SK-N-SH treated with all-trans-retinoic acid at 6 μM for 48 hours (cell line): ENCODE measurements at regions not wholly inside any gene's neighbourhood (a gene's known extent, or its start where the extent isn't known, plus 50 kb on each side); places are given as distances from the start of the nearest gene placed in this dataset.

Experiments
- ATAC-seq: fragments of 200-7000 bp; cut with Tn5 transposase; 3 replicates; pipeline ENCODE4 v1.9.1; 2020; ENCODE audit warnings: mild to moderate bottlenecking, moderate library complexity
- ARNTL ChIP-seq: fragments of 450-650 bp; formaldehyde crosslinking; IDR thresholded peaks from 2 replicates; pipeline ENCODE4 v1.5.0; 2020; ENCODE audit warnings: low read depth, mild to moderate bottlenecking, moderate library complexity, borderline replicate concordance
- CREB5 ChIP-seq: fragments of 250-450 bp; sonication (Bioruptor Pico); IDR thresholded peaks from 2 replicates; pipeline ENCODE4 v1.5.1; 2020; ENCODE audit warnings: low read depth, mild to moderate bottlenecking, moderate library complexity
- CSDC2 ChIP-seq: fragments of 250-450 bp; sonication (Bioruptor Pico); IDR thresholded peaks from 2 replicates; pipeline ENCODE4 v1.5.0; 2020; ENCODE audit warnings: mild to moderate bottlenecking, moderate library complexity
- CSRNP3 ChIP-seq: fragments of 250-450 bp; sonication (Bioruptor Pico); IDR thresholded peaks from 2 replicates; pipeline ENCODE4 v1.5.1; 2021; ENCODE audit warnings: mild to moderate bottlenecking, moderate library complexity
- GLIS3 ChIP-seq: fragments of 250-450 bp; sonication (Bioruptor Pico); IDR thresholded peaks from 2 replicates; pipeline ENCODE4 v1.5.0; 2020; ENCODE audit warnings: mild to moderate bottlenecking, moderate library complexity
- ISL1 ChIP-seq: fragments of 250-450 bp; sonication (Bioruptor Pico); IDR thresholded peaks from 2 replicates; pipeline ENCODE4 v2.1.2; 2022; ENCODE audit warnings: mild to moderate bottlenecking, moderate library complexity
- OSR1 ChIP-seq: fragments of 250-450 bp; sonication (Bioruptor Pico); IDR thresholded peaks from 2 replicates; pipeline ENCODE4 v1.8.0; 2022; ENCODE audit warnings: moderate library complexity, mild to moderate bottlenecking, inconsistent platforms
- PATZ1 ChIP-seq: fragments of 250-450 bp; sonication (Bioruptor Pico); IDR thresholded peaks from 2 replicates; pipeline ENCODE4 v1.8.0; 2020; ENCODE audit warnings: mild to moderate bottlenecking, moderate library complexity, borderline replicate concordance
- POU6F1 ChIP-seq: fragments of 250-450 bp; sonication (Bioruptor Pico); IDR thresholded peaks from 2 replicates; pipeline ENCODE4 v1.8.0; 2021; ENCODE audit warnings: low read depth, mild to moderate bottlenecking, moderate library complexity, borderline replicate concordance
- PPARA ChIP-seq: fragments of 250-450 bp; sonication (Bioruptor Pico); IDR thresholded peaks from 2 replicates; pipeline ENCODE4 v1.5.0; 2020; ENCODE audit warnings: mild to moderate bottlenecking, borderline replicate concordance
- RARB ChIP-seq: fragments of 250-450 bp; sonication (Bioruptor Pico); IDR thresholded peaks from 2 replicates; pipeline ENCODE4 v1.8.0; 2021; ENCODE audit warnings: mild to moderate bottlenecking, moderate library complexity
- SNAI2 ChIP-seq: fragments of 250-450 bp; sonication (Bioruptor Pico); IDR thresholded peaks from 2 replicates; pipeline ENCODE4 v1.5.0; 2020; ENCODE audit warnings: mild to moderate bottlenecking, moderate library complexity
- TCF4 ChIP-seq: fragments of 250-450 bp; sonication (Bioruptor Pico); IDR thresholded peaks from 2 replicates; pipeline ENCODE4 v1.8.0; 2021; ENCODE audit warnings: mild to moderate bottlenecking, moderate library complexity, borderline replicate concordance
- TOX ChIP-seq: fragments of 250-450 bp; sonication (Bioruptor Pico); IDR thresholded peaks from 2 replicates; pipeline ENCODE4 v1.8.0; 2021; ENCODE audit warnings: mild to moderate bottlenecking, moderate library complexity, borderline replicate concordance
- TSHZ2 ChIP-seq: fragments of 250-450 bp; sonication (Bioruptor Pico); IDR thresholded peaks from 2 replicates; pipeline ENCODE4 v1.5.0; 2020; ENCODE audit warnings: mild to moderate bottlenecking, moderate library complexity
- ZC3H10 ChIP-seq: fragments of 250-450 bp; sonication (Bioruptor Pico); IDR thresholded peaks from 2 replicates; pipeline ENCODE4 v1.5.1; 2021; ENCODE audit warnings: mild to moderate bottlenecking, moderate library complexity
- ZFP3 ChIP-seq: fragments of 250-450 bp; sonication (Bioruptor Pico); IDR thresholded peaks from 2 replicates; pipeline ENCODE4 v1.5.0; 2020; ENCODE audit warnings: mild to moderate bottlenecking, moderate library complexity
- ZFP30 ChIP-seq: fragments of 450-650 bp; formaldehyde crosslinking; IDR thresholded peaks from 2 replicates; pipeline ENCODE4 v1.5.0; 2022; ENCODE audit warnings: mild to moderate bottlenecking, moderate library complexity
- ZNF70 ChIP-seq: fragments of 450-650 bp; formaldehyde crosslinking; IDR thresholded peaks from 2 replicates; pipeline ENCODE4 v1.5.0; 2020; ENCODE audit warnings: mild to moderate bottlenecking, moderate library complexity

- TF ChIP-seq CSDC2 (CRISPR knock-in tag) (no peak), GLIS3 (no peak), ZFP3 (CRISPR knock-in tag) (no peak), CREB5 (CRISPR knock-in tag) (no peak), PATZ1 (CRISPR knock-in tag) (no peak)
- ATAC-seq, result no peak
Measured at GRCh38 chr18:4986066-4986465, 211.0 kb downstream of the AKAIN1 start.

GRCh38 chr18:4961121-4961909 is 235.7 kb downstream of the AKAIN1 start:
- TF ChIP-seq ZC3H10 (CRISPR knock-in tag) (no peak), ISL1 (CRISPR knock-in tag) (no peak), ARNTL (no peak), RARB (CRISPR knock-in tag) (no peak), GLIS3 (no peak), OSR1 (CRISPR knock-in tag) (no peak), CSDC2 (CRISPR knock-in tag) (no peak), ZFP3 (CRISPR knock-in tag) (no peak), PATZ1 (CRISPR knock-in tag) (no peak), TSHZ2 (no peak), CSRNP3 (CRISPR knock-in tag) (no peak), ZFP30 (no peak), TCF4 (CRISPR knock-in tag) (no peak), SNAI2 (CRISPR knock-in tag) (no peak), ZNF70 (CRISPR knock-in tag) (no peak), PPARA (CRISPR knock-in tag) (no peak), POU6F1 (no peak), TOX (CRISPR knock-in tag) (no peak)
- TF ChIP-seq, all 23 proteins: peak for 0
- ATAC-seq, result no peak
